IMR-90 (cell line): ENCODE measurements at regions not wholly inside any gene's neighbourhood (a gene's known extent, or its start where the extent isn't known, plus 50 kb on each side); places are given as distances from the start of the nearest gene placed in this dataset.

Source experiments
- ATAC-seq: fragments of 200-7000 bp; cut with Tn5 transposase; 2 replicates; pipeline ENCODE4 v1.9.1; 2020; ENCODE audit warnings: low read depth, mild to moderate bottlenecking, moderate library complexity
- BruUV-seq: library from RNA; stranded (reverse); fragments of 400-500 nt; replicated peaks from 2 replicates; lab custom pipeline; 2021; lab: Mats Ljungman, UMichigan
- CTCF ChIA-PET: fragments of 300-600 bp; formaldehyde crosslinking; extraction: SDS; loops from one replicate; lab custom pipeline; 2021; ENCODE audit warnings: antibody characterized with exemption; lab: Yijun Ruan, JAX
- POLR2A ChIA-PET: fragments of 300-600 bp; sonication (Branson Sonifier 250); formaldehyde crosslinking; loops from one replicate; lab custom pipeline; 2022; ENCODE audit warnings: antibody characterized with exemption; ENCODE audit not compliant: unreplicated experiment; lab: Charles Lee
- DNase-seq: peaks from one replicate; pipeline ENCODE4 v3.0.0; 2013
- H2AFZ ChIP-seq: replicated peaks from 2 replicates; pipeline ENCODE3; 2013; ENCODE audit warnings: low read length, mild to moderate bottlenecking; ENCODE audit not compliant: poor library complexity
- H2AK5ac ChIP-seq: 2 replicates; pipeline ENCODE4 v1.6.1; 2013; ENCODE audit warnings: low read depth, low read length, inconsistent platforms
- H2AK9ac ChIP-seq: replicated peaks from 2 replicates; pipeline ENCODE3; 2013; ENCODE audit warnings: mild to moderate bottlenecking, low read depth, low read length, moderate library complexity; ENCODE audit not compliant: poor library complexity
- H2BK120ac ChIP-seq: 2 replicates; pipeline ENCODE4 v1.6.1; 2013; ENCODE audit warnings: low read depth, low read length, inconsistent platforms
- H2BK15ac ChIP-seq: 3 replicates; pipeline ENCODE4 v1.6.1; 2013; ENCODE audit warnings: low read depth, low read length, inconsistent platforms
- H2BK20ac ChIP-seq: 2 replicates; pipeline ENCODE4 v1.6.1; 2013; ENCODE audit warnings: low read depth, mild to moderate bottlenecking, inconsistent platforms, low read length, moderate library complexity
- H2BK5ac ChIP-seq: 2 replicates; pipeline ENCODE4 v1.6.1; 2013; ENCODE audit warnings: mild to moderate bottlenecking, low read depth, low read length, inconsistent platforms; ENCODE audit not compliant: poor library complexity, severe bottlenecking
- H3K14ac ChIP-seq: replicated peaks from 2 replicates; pipeline ENCODE4 v1.6.1; 2013; ENCODE audit warnings: low read depth, low read length, inconsistent platforms
- H3K18ac ChIP-seq: 2 replicates; pipeline ENCODE4 v1.6.1; 2013; ENCODE audit warnings: low read depth, low read length, control low read depth
- H3K23ac ChIP-seq: 2 replicates; pipeline ENCODE4 v1.6.1; 2013; ENCODE audit warnings: low read depth, low read length, inconsistent platforms
- H3K27ac ChIP-seq: 2 replicates; pipeline ENCODE4 v1.5.1; 2013; ENCODE audit warnings: mild to moderate bottlenecking, control low read depth, low read length; ENCODE audit not compliant: insufficient read depth
- H3K27me3 ChIP-seq: 2 replicates; pipeline ENCODE4 v1.6.1; 2013; ENCODE audit warnings: low read length; ENCODE audit not compliant: control insufficient read depth, insufficient read depth
- H3K36me3 ChIP-seq: 2 replicates; pipeline ENCODE4 v1.6.1; 2013; ENCODE audit warnings: low read length, mixed read lengths; ENCODE audit not compliant: control insufficient read depth, insufficient read depth
- H3K4ac ChIP-seq: 2 replicates; pipeline ENCODE4 v1.6.1; 2013; ENCODE audit warnings: low read depth, low read length, inconsistent platforms
- H3K4me1 ChIP-seq: 2 replicates; pipeline ENCODE4 v1.6.1; 2013; ENCODE audit warnings: low read length, mixed read lengths; ENCODE audit not compliant: control insufficient read depth, insufficient read depth
- H3K4me2 ChIP-seq: 2 replicates; pipeline ENCODE4 v1.6.1; 2013; ENCODE audit warnings: low read depth, mild to moderate bottlenecking, control low read depth, low read length, moderate library complexity
- H3K4me3 ChIP-seq: 2 replicates; pipeline ENCODE4 v1.5.1; 2013; ENCODE audit warnings: low read depth, mild to moderate bottlenecking, control low read depth, low read length, moderate library complexity; ENCODE audit not compliant: insufficient read depth
- H3K56ac ChIP-seq: 2 replicates; pipeline ENCODE4 v1.6.1; 2013; ENCODE audit warnings: low read length, inconsistent platforms; ENCODE audit not compliant: insufficient read depth; ENCODE audit errors: extremely low read depth
- H3K79me1 ChIP-seq, 2 experiments: 2 replicates each; pipeline ENCODE4 v1.6.1; 2013; ENCODE audit warnings: low read length in 2 of 2, inconsistent platforms in 1 of 2, low read depth in 1 of 2
- H3K9ac ChIP-seq: 2 replicates; pipeline ENCODE4 v1.6.1; 2013; ENCODE audit warnings: low read depth, low read length, control low read depth
- H3K9me1 ChIP-seq: 2 replicates; pipeline ENCODE4 v1.6.1; 2013; ENCODE audit warnings: low read length, inconsistent platforms; ENCODE audit not compliant: insufficient read depth
- H3K9me3 ChIP-seq: 2 replicates; pipeline ENCODE4 v1.6.1; 2013; ENCODE audit warnings: low read length; ENCODE audit not compliant: control insufficient read depth, insufficient read depth
- H4K20me1 ChIP-seq: 2 replicates; pipeline ENCODE4 v1.6.1; 2013; ENCODE audit warnings: low read length, inconsistent platforms; ENCODE audit not compliant: insufficient read depth
- H4K5ac ChIP-seq: 2 replicates; pipeline ENCODE4 v1.6.1; 2013; ENCODE audit warnings: mild to moderate bottlenecking, low read depth, low read length, control low read depth
- H4K8ac ChIP-seq, 2 experiments: 2 replicates each; pipeline ENCODE4 v1.6.1; 2013; ENCODE audit warnings: low read depth in 2 of 2, low read length in 2 of 2, control low read depth in 1 of 2, inconsistent platforms in 1 of 2
- H4K91ac ChIP-seq: 2 replicates; pipeline ENCODE4 v1.6.1; 2013; ENCODE audit warnings: low read depth, low read length, inconsistent platforms; ENCODE audit not compliant: insufficient read depth
- BHLHE40 ChIP-seq: fragments of 150-350 bp; IDR thresholded peaks from 2 replicates; pipeline ENCODE4 v1.6.1; 2016; ENCODE audit warnings: mild to moderate bottlenecking, low read depth, low read length
- CEBPB ChIP-seq: IDR thresholded peaks from 2 replicates; pipeline ENCODE4 v1.6.1; 2012; ENCODE audit warnings: low read depth, low read length, improper control_type of control experiment
- CHD1 ChIP-seq: IDR thresholded peaks from 2 replicates; pipeline ENCODE4 v1.6.1; 2012; ENCODE audit warnings: low read depth, low read length, improper control_type of control experiment
- FOS ChIP-seq: fragments of 150-350 bp; IDR thresholded peaks from 2 replicates; pipeline ENCODE4 v1.6.1; 2016; ENCODE audit warnings: low read depth, low read length
- MAFK ChIP-seq: IDR thresholded peaks from 2 replicates; pipeline ENCODE4 v1.6.1; 2012; ENCODE audit warnings: low read depth, low read length, improper control_type of control experiment
- MAZ ChIP-seq: IDR thresholded peaks from 2 replicates; pipeline ENCODE4 v1.6.1; 2012; ENCODE audit warnings: low read depth, mild to moderate bottlenecking, low read length, improper control_type of control experiment, moderate library complexity, borderline replicate concordance
- MXI1 ChIP-seq: IDR thresholded peaks from 2 replicates; pipeline ENCODE4 v1.6.1; 2012; ENCODE audit warnings: low read depth, mild to moderate bottlenecking, low read length, moderate library complexity, borderline replicate concordance
- NFE2L2 ChIP-seq: fragments of 150-350 bp; IDR thresholded peaks from 2 replicates; pipeline ENCODE4 v1.6.1; 2016; ENCODE audit warnings: low read depth, mild to moderate bottlenecking, low read length
- POLR2A ChIP-seq: IDR thresholded peaks from 2 replicates; pipeline ENCODE4 v1.6.1; 2012; ENCODE audit warnings: mild to moderate bottlenecking, low read depth, low read length
- RAD21 ChIP-seq: IDR thresholded peaks from 2 replicates; pipeline ENCODE4 v1.6.1; 2012; ENCODE audit warnings: low read length, improper control_type of control experiment
- RCOR1 ChIP-seq: IDR thresholded peaks from 2 replicates; pipeline ENCODE4 v1.6.1; 2012; ENCODE audit warnings: mild to moderate bottlenecking, low read length, improper control_type of control experiment; ENCODE audit not compliant: insufficient replicate concordance
- RFX5 ChIP-seq: IDR thresholded peaks from 2 replicates; pipeline ENCODE4 v1.8.0; 2012; ENCODE audit warnings: low read depth, mild to moderate bottlenecking, low read length, moderate library complexity
- SMC3 ChIP-seq: fragments of 150-350 bp; IDR thresholded peaks from 2 replicates; pipeline ENCODE4 v1.6.1; 2016; ENCODE audit warnings: low read depth, mild to moderate bottlenecking, antibody characterized with exemption, low read length, moderate library complexity
- USF2 ChIP-seq: fragments of 150-350 bp; IDR thresholded peaks from 2 replicates; pipeline ENCODE4 v1.6.1; 2017; ENCODE audit warnings: mild to moderate bottlenecking, antibody characterized with exemption, low read length, low read depth
- WGBS, 2 experiments: methylation state at CpG; one replicate each; pipeline versions ENCODE4 v1.1.5 to v1.1.7; 2013; ENCODE audit warnings: missing lambda C conversion rate in 2 of 2; ENCODE audit not compliant: insufficient read length in 1 of 2; ENCODE audit errors: extremely low coverage in 2 of 2; 5-methylcytosine and 5-hydroxymethylcytosine counted together
- dilution Hi-C: fragments of 300-500 bp; cut with HindIII; formaldehyde crosslinking; loops from one replicate; pipeline ENCODE4 v1.14.3; 2018; ENCODE audit warnings: low sequenced_read_pairs; ENCODE audit not compliant: unreplicated experiment
- in situ Hi-C: fragments of 300-500 bp; cut with MboI; formaldehyde crosslinking; loops from 3 replicates; pipeline ENCODE4 v1.14.3; 2019; ENCODE audit warnings: low sequenced_read_pairs, inconsistent platforms, mixed read lengths
- intact Hi-C: fragments of 100-400 bp; cut with micrococcal nuclease; formaldehyde crosslinking; loops from 2 replicates; pipeline ENCODE4 v1.10.0; 2022
- TF ChIP-seq, protein P1 (sequence below): fragments of 150-350 bp; IDR thresholded peaks from 2 replicates; pipeline ENCODE4 v1.6.1; 2016; ENCODE audit warnings: low read depth, mild to moderate bottlenecking, low read length, moderate library complexity, borderline replicate concordance
- TF ChIP-seq, protein P2 (sequence below): conservative IDR thresholded peaks from 2 replicates; pipeline ENCODE4 v1.5.1; 2012; ENCODE audit warnings: mild to moderate bottlenecking, low read depth, low read length, improper control_type of control experiment

GRCh38 chr4:53784112-53784511, 192.8 kb upstream of the LNX1 start:
- no peak for DNase-seq
- H3K9me3 ChIP-seq = no peaks in the 10 kb centered on the region
- H3K9ac ChIP-seq = no peak overlapping the region
- ATAC-seq = no peak
- in situ Hi-C loops (no loop called here), dilution Hi-C loops (no loop called here), intact Hi-C loops (loop anchor here (5.0 to 10.0 kb wide), 4 partner anchors 77 to 767 kb away; no protein-coding TSS in a partner anchor)
- H2BK15ac ChIP-seq = no peak overlapping the region
- H3K4me3 ChIP-seq = no peak overlapping the region
- H2BK5ac ChIP-seq = no peak overlapping the region
- no peak overlapping the region; the same call in 1 of the 2 replicates for H3K27ac ChIP-seq
- H4K8ac ChIP-seq = peak overlapping the region in 1 of 2 experiments; percentile 22; a peak in 1 of 4 replicates
- H2AK9ac ChIP-seq = no peak overlapping the region
- no peak for TF ChIP-seq RAD21
- TF ChIP-seq NFE2L2 = no peak
- TF ChIP-seq SMC3 = no peak
- no peak for TF ChIP-seq RCOR1
- TF ChIP-seq MAZ = no peak
- TF ChIP-seq POLR2A = no peak
- TF ChIP-seq CHD1 = no peak
- TF ChIP-seq USF2 = no peak
- no peak for TF ChIP-seq MXI1
- TF ChIP-seq, protein P1, sequence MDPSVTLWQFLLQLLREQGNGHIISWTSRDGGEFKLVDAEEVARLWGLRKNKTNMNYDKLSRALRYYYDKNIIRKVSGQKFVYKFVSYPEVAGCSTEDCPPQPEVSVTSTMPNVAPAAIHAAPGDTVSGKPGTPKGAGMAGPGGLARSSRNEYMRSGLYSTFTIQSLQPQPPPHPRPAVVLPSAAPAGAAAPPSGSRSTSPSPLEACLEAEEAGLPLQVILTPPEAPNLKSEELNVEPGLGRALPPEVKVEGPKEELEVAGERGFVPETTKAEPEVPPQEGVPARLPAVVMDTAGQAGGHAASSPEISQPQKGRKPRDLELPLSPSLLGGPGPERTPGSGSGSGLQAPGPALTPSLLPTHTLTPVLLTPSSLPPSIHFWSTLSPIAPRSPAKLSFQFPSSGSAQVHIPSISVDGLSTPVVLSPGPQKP = no peak
- TF ChIP-seq BHLHE40 = no peak
- TF ChIP-seq RFX5 = no peak
- no peak for TF ChIP-seq FOS
- no peak for TF ChIP-seq MAFK
- TF ChIP-seq, protein P2, sequence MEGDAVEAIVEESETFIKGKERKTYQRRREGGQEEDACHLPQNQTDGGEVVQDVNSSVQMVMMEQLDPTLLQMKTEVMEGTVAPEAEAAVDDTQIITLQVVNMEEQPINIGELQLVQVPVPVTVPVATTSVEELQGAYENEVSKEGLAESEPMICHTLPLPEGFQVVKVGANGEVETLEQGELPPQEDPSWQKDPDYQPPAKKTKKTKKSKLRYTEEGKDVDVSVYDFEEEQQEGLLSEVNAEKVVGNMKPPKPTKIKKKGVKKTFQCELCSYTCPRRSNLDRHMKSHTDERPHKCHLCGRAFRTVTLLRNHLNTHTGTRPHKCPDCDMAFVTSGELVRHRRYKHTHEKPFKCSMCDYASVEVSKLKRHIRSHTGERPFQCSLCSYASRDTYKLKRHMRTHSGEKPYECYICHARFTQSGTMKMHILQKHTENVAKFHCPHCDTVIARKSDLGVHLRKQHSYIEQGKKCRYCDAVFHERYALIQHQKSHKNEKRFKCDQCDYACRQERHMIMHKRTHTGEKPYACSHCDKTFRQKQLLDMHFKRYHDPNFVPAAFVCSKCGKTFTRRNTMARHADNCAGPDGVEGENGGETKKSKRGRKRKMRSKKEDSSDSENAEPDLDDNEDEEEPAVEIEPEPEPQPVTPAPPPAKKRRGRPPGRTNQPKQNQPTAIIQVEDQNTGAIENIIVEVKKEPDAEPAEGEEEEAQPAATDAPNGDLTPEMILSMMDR = no peak
- TF ChIP-seq CEBPB = no peak
- peak overlapping the region; percentile 79 for H2BK120ac ChIP-seq
- H3K27me3 ChIP-seq = no peaks in the 10 kb centered on the region
- peak overlapping the region; percentile 70 for H3K4ac ChIP-seq
- H2BK20ac ChIP-seq = peak overlapping the region; percentile 49; the same call in 1 of the 2 replicates
- peak overlapping the region; percentile 71 for H3K18ac ChIP-seq
- peak overlapping the region; percentile 60 for H4K91ac ChIP-seq
- 0 out of 2 replicates have a peak overlapping the region, but pooled peaks have one; percentile 23 for H3K14ac ChIP-seq
- ChIA-PET POLR2A (interaction anchor here (0.7 kb wide), 1 partner anchor 96 kb away, joined by 8 read pairs; no protein-coding TSS in a partner anchor), CTCF (no interaction called here)
- no TSS peak for BruUV-seq
- H3K4me2 ChIP-seq = no peak overlapping the region
- H2AFZ ChIP-seq = no peak overlapping the region
- H4K20me1 ChIP-seq = no peaks in the 10 kb centered on the region
- no peak overlapping the region for H3K23ac ChIP-seq
- peaks cover 47% of the 10 kb centered on the region for H3K4me1 ChIP-seq
- H3K56ac ChIP-seq = no peak overlapping the region
- H3K79me1 ChIP-seq = no peaks in the 10 kb centered on the region
- no peak overlapping the region for H2AK5ac ChIP-seq
- H3K9me1 ChIP-seq = peaks cover 24% of the 10 kb centered on the region
- no peaks in the 10 kb centered on the region for H3K36me3 ChIP-seq
- peak overlapping the region; percentile 58; the same call in 1 of the 2 replicates for H4K5ac ChIP-seq
- WGBS, 2 experiments = no CpG with 5 or more reads among the region's 3 CpGs
